ENCODE measurements at regions not wholly inside any gene's neighbourhood (a gene's known extent, or its start where the extent isn't known, plus 50 kb on each side); places are given as distances from the start of the nearest gene placed in this dataset.

GRCh38 chr7:119436882-119437281 lies 836.1 kb upstream of the KCND2 start:
- TF ChIP-seq, protein P1, sequence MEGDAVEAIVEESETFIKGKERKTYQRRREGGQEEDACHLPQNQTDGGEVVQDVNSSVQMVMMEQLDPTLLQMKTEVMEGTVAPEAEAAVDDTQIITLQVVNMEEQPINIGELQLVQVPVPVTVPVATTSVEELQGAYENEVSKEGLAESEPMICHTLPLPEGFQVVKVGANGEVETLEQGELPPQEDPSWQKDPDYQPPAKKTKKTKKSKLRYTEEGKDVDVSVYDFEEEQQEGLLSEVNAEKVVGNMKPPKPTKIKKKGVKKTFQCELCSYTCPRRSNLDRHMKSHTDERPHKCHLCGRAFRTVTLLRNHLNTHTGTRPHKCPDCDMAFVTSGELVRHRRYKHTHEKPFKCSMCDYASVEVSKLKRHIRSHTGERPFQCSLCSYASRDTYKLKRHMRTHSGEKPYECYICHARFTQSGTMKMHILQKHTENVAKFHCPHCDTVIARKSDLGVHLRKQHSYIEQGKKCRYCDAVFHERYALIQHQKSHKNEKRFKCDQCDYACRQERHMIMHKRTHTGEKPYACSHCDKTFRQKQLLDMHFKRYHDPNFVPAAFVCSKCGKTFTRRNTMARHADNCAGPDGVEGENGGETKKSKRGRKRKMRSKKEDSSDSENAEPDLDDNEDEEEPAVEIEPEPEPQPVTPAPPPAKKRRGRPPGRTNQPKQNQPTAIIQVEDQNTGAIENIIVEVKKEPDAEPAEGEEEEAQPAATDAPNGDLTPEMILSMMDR (IDR thresholded peaks at IDR 0.05 in 4 of 5, conservative IDR thresholded peaks at IDR 0.05 in 1 of 5), result no peak
- no peak for TF ChIP-seq POLR2A (IDR thresholded peaks at IDR 0.05)

Data from gastrocnemius medialis (tissue), 4 donors.